Calu3 (cell line): ENCODE measurements at regions not wholly inside any gene's neighbourhood (a gene's known extent, or its start where the extent isn't known, plus 50 kb on each side); places are given as distances from the start of the nearest gene placed in this dataset.

Experiments used
- BruUV-seq: library from RNA; stranded (reverse); fragments of 400-500 nt; replicated peaks from 2 replicates; lab custom pipeline; 2021; lab: Mats Ljungman, UMichigan
- CTCF ChIA-PET: fragments of 300-600 bp; sonication (Branson Sonifier 250); formaldehyde crosslinking; loops from one replicate; lab custom pipeline; 2022; ENCODE audit warnings: antibody characterized with exemption; lab: Charles Lee
- DNase-seq: peaks from one replicate; pipeline ENCODE4 v3.0.0; 2022
- H3K27ac Mint-ChIP-seq: one replicate; pipeline ENCODE4 v1.8.0; 2022; ENCODE audit warnings: mixed read lengths; ENCODE audit not compliant: unreplicated experiment
- H3K27me3 Mint-ChIP-seq: one replicate; pipeline ENCODE4 v1.8.0; 2022; ENCODE audit warnings: mixed read lengths; ENCODE audit not compliant: unreplicated experiment
- H3K36me3 Mint-ChIP-seq: one replicate; pipeline ENCODE4 v1.8.0; 2022; ENCODE audit warnings: mild to moderate bottlenecking, moderate library complexity, mixed read lengths; ENCODE audit not compliant: insufficient read depth, unreplicated experiment
- H3K4me1 Mint-ChIP-seq: one replicate; pipeline ENCODE4 v1.8.0; 2022; ENCODE audit warnings: mild to moderate bottlenecking, low read depth, mixed read lengths; ENCODE audit not compliant: unreplicated experiment
- H3K4me3 Mint-ChIP-seq: one replicate; pipeline ENCODE4 v1.8.0; 2022; ENCODE audit warnings: mild to moderate bottlenecking, low read depth, moderate library complexity, mixed read lengths; ENCODE audit not compliant: unreplicated experiment
- H3K9me3 Mint-ChIP-seq: one replicate; pipeline ENCODE4 v1.8.0; 2022; ENCODE audit warnings: low read depth, mixed read lengths; ENCODE audit not compliant: unreplicated experiment
- intact Hi-C: fragments of 100-400 bp; cut with micrococcal nuclease; formaldehyde crosslinking; loops from one replicate; pipeline ENCODE4 v1.10.0; 2022; ENCODE audit not compliant: unreplicated experiment
- TF ChIP-seq, protein P1 (sequence below): fragments of 200-600 bp; IDR thresholded peaks from one replicate; pipeline ENCODE4 v1.8.0; 2022; ENCODE audit warnings: antibody characterized with exemption; ENCODE audit not compliant: unreplicated experiment

DNA sequence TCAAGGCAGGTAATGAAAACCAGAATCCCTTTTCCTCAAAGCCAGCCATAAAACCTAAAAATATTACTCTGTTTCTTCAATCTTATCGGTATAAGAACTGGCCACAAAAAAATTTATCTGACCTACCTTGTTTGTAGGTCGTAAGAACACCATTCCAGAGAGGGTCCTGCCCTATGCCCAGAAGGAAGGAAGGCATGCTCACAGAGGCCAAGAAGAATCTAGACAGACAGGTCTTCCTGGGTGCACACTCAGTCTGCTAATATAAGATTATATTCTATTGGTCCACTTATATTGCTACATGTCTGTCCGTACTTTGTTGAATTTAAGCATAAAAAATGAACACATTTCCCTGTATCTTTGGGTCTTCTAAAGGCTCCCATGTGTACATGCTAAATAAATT lies 2136.1 kb upstream of the PCDH20 start:
- TF ChIP-seq, protein P1, sequence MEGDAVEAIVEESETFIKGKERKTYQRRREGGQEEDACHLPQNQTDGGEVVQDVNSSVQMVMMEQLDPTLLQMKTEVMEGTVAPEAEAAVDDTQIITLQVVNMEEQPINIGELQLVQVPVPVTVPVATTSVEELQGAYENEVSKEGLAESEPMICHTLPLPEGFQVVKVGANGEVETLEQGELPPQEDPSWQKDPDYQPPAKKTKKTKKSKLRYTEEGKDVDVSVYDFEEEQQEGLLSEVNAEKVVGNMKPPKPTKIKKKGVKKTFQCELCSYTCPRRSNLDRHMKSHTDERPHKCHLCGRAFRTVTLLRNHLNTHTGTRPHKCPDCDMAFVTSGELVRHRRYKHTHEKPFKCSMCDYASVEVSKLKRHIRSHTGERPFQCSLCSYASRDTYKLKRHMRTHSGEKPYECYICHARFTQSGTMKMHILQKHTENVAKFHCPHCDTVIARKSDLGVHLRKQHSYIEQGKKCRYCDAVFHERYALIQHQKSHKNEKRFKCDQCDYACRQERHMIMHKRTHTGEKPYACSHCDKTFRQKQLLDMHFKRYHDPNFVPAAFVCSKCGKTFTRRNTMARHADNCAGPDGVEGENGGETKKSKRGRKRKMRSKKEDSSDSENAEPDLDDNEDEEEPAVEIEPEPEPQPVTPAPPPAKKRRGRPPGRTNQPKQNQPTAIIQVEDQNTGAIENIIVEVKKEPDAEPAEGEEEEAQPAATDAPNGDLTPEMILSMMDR, result no peak
- DNase-seq, result no peak
- Mint-ChIP-seq H3K4me3 (no peak overlapping the region), H3K36me3 (no peaks in the 10 kb centered on the region), H3K27ac (no peak overlapping the region), H3K9me3 (no peaks in the 10 kb centered on the region), H3K27me3 (no peaks in the 10 kb centered on the region), H3K4me1 (no peaks in the 10 kb centered on the region)
- intact Hi-C loops, result no loop called here
- CTCF ChIA-PET, result no interaction called here
- no TSS peak for BruUV-seq

DNA sequence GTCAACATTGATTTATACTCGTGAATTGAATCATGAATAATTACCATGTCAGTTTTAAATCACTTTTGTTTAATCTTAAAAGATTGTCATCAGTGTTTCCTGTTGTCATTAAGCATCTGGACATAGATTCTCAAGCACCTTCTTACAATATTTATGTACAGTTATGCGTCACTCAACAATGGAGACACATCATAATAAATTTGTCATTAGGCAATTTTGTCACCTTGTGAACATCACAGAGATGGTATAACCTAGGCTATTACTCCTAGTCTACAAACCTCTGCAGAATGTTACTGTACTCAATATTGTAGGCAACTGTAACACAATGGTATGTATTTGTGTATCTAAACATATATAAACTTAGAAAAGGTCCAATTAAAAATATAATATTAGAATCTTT lies 2130.9 kb upstream of the PCDH20 start:
- intact Hi-C loops, result no loop called here
- TF ChIP-seq, protein P1, result no peak
- Mint-ChIP-seq H3K36me3 (no peaks in the 10 kb centered on the region), H3K27ac (no peak overlapping the region), H3K27me3 (no peaks in the 10 kb centered on the region), H3K4me3 (no peak overlapping the region), H3K9me3 (peaks cover under 1% of the 10 kb centered on the region), H3K4me1 (no peaks in the 10 kb centered on the region)
- DNase-seq, result no peak
- CTCF ChIA-PET, result no interaction called here
- BruUV-seq, result no TSS peak

DNA sequence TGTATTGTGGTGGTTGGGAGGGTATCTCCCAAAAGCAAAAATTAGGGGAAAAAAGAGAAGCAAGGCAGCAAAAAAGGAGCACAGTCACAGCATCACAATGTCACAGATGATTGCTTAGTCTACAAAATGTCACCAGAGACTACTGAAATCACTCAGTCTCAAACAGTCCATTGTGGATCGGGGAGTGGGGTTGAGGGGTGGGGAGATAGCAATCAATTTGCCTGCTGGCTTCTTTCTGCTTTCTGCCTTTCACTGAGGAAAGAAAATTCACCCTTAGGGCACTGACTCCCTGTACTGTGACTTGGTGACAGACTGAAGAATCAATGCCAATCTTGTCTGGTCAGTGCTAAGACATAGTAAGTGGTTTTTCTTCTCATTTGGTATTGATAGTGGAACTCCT lies 2127.1 kb upstream of the PCDH20 start:
- no TSS peak for BruUV-seq
- H3K36me3 Mint-ChIP-seq, result no peaks in the 10 kb centered on the region
- intact Hi-C loops, result no loop called here

DNA sequence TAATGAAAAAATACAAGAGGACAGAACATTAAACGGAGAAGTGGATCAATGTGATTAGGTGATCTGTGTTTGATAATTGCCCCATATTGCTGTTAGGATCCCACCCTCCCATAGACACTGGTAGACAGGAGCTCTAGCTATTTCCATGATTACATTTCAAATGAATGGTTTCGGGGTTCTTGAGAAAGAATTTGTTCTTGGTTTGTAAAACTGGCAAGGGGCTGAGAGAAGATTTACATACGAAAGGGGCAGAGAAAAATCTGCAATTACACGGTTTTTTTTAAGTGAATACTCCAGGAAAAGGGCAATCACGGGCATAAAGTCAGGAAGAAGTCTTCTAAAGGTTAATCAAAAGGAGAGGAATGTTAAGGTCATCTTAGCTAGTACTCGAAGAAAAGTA lies 2125.7 kb upstream of the PCDH20 start:
- no peak overlapping the region for H3K27ac Mint-ChIP-seq
- DNase-seq, result no peak
- intact Hi-C loops, result no loop called here
- H3K4me1 Mint-ChIP-seq, result no peaks in the 10 kb centered on the region
- H3K36me3 Mint-ChIP-seq, result no peaks in the 10 kb centered on the region
- no peaks in the 10 kb centered on the region for H3K27me3 Mint-ChIP-seq
- BruUV-seq, result no TSS peak
- CTCF ChIA-PET, result no interaction called here
- H3K9me3 Mint-ChIP-seq, result peaks cover 3% of the 10 kb centered on the region
- no peak overlapping the region for H3K4me3 Mint-ChIP-seq
- TF ChIP-seq, protein P1, result no peak

More for the DNA sequence above, 2127.1 kb upstream of the PCDH20 start:
- no peak for DNase-seq
- H3K4me3 Mint-ChIP-seq, result no peak overlapping the region
- no peaks in the 10 kb centered on the region for H3K27me3 Mint-ChIP-seq
- H3K4me1 Mint-ChIP-seq, result no peaks in the 10 kb centered on the region
- peaks cover 3% of the 10 kb centered on the region for H3K9me3 Mint-ChIP-seq
- H3K27ac Mint-ChIP-seq, result no peak overlapping the region
- TF ChIP-seq, protein P1, result no peak
- CTCF ChIA-PET, result no interaction called here
